GM23338 (cell line): ENCODE measurements at regions not wholly inside any gene's neighbourhood (a gene's known extent, or its start where the extent isn't known, plus 50 kb on each side); places are given as distances from the start of the nearest gene placed in this dataset.

Experiments used
- ATAC-seq: fragments of 200-7000 bp; cut with Tn5 transposase; 3 replicates; pipeline ENCODE4 v1.9.1; 2020
- DNase-seq: peaks from one replicate; pipeline ENCODE4 v3.0.0-alpha.2; 2015; ENCODE audit warnings: low spot score
- H2AFZ ChIP-seq: fragments of 200-600 bp; sonication (generic); 2 replicates; pipeline ENCODE4 v1.8.0; 2016; ENCODE audit warnings: antibody characterized with exemption, mild to moderate bottlenecking, moderate library complexity
- H3F3A ChIP-seq: fragments of 200-600 bp; sonication (generic); replicated peaks from 2 replicates; pipeline ENCODE4 v1.8.0; 2017; ENCODE audit warnings: antibody characterized with exemption, mixed run types, low read depth
- H3K27ac ChIP-seq: fragments of 200-600 bp; sonication (generic); 2 replicates; pipeline ENCODE4 v1.6.1; 2016; ENCODE audit warnings: low read depth
- H3K27me3 ChIP-seq: fragments of 200-600 bp; sonication (generic); 2 replicates; pipeline ENCODE4 v1.8.0; 2016; ENCODE audit warnings: mild to moderate bottlenecking, mixed run types, moderate library complexity; ENCODE audit not compliant: insufficient read depth
- H3K36me3 ChIP-seq: fragments of 200-600 bp; sonication (generic); 2 replicates; pipeline ENCODE4 v1.8.0; 2016; ENCODE audit warnings: mild to moderate bottlenecking; ENCODE audit not compliant: insufficient read depth
- H3K4me1 ChIP-seq: fragments of 200-600 bp; sonication (generic); 2 replicates; pipeline ENCODE4 v1.8.0; 2016; ENCODE audit warnings: mild to moderate bottlenecking, moderate library complexity; ENCODE audit not compliant: insufficient read depth
- H3K4me2 ChIP-seq: fragments of 200-600 bp; sonication (generic); 2 replicates; pipeline ENCODE4 v1.7.1; 2017; ENCODE audit warnings: mixed run types
- H3K4me3 ChIP-seq: fragments of 200-600 bp; sonication (generic); 2 replicates; pipeline ENCODE4 v1.6.1; 2016; ENCODE audit warnings: mixed run types
- H3K79me2 ChIP-seq: fragments of 200-600 bp; sonication (generic); replicated peaks from 2 replicates; pipeline ENCODE4 v1.8.0; 2017; ENCODE audit warnings: mild to moderate bottlenecking; ENCODE audit not compliant: insufficient read depth
- H3K9me2 ChIP-seq: fragments of 200-600 bp; sonication (generic); 2 replicates; pipeline ENCODE4 v1.8.0; 2017; ENCODE audit not compliant: insufficient read depth
- H4K20me1 ChIP-seq: fragments of 200-600 bp; sonication (generic); replicated peaks from 2 replicates; pipeline ENCODE4 v1.8.0; 2017; ENCODE audit warnings: mild to moderate bottlenecking; ENCODE audit not compliant: insufficient read depth
- H3K27ac Mint-ChIP-seq: 2 replicates; pipeline ENCODE4 v1.8.0; 2020; ENCODE audit warnings: inconsistent platforms, mild to moderate bottlenecking, moderate library complexity, mixed read lengths
- H3K27me3 Mint-ChIP-seq: 3 replicates; pipeline ENCODE4 v1.8.0; 2022; ENCODE audit warnings: low read depth, mild to moderate bottlenecking, moderate library complexity, mixed read lengths, inconsistent platforms; ENCODE audit not compliant: insufficient read depth, poor library complexity
- H3K36me3 Mint-ChIP-seq: 3 replicates; pipeline ENCODE4 v1.8.0; 2021; ENCODE audit warnings: low read depth, mild to moderate bottlenecking, inconsistent platforms, moderate library complexity, mixed read lengths
- H3K4me1 Mint-ChIP-seq: 3 replicates; pipeline ENCODE4 v1.8.0; 2020; ENCODE audit warnings: mild to moderate bottlenecking, inconsistent platforms, mixed read lengths
- H3K4me3 Mint-ChIP-seq: 3 replicates; pipeline ENCODE4 v1.8.0; 2021; ENCODE audit warnings: moderate library complexity, mild to moderate bottlenecking, inconsistent platforms, mixed read lengths
- H3K9me3 Mint-ChIP-seq: 3 replicates; pipeline ENCODE4 v1.8.0; 2020; ENCODE audit warnings: moderate library complexity, mild to moderate bottlenecking, inconsistent platforms, mixed read lengths
- CREB1 ChIP-seq: fragments of 250-450 bp; sonication (Bioruptor Pico); IDR thresholded peaks from 2 replicates; pipeline ENCODE4 v1.5.0; 2020; ENCODE audit warnings: low read depth, mild to moderate bottlenecking, moderate library complexity
- EZH2 ChIP-seq: fragments of 200-600 bp; sonication (generic); IDR thresholded peaks from one replicate; pipeline ENCODE4 v1.8.0; 2017; ENCODE audit warnings: antibody characterized with exemption, mild to moderate bottlenecking, low read depth; ENCODE audit not compliant: unreplicated experiment
- EZH2phosphoT487 ChIP-seq: fragments of 200-600 bp; sonication (generic); IDR thresholded peaks from one replicate; pipeline ENCODE4 v1.8.1; 2018; ENCODE audit warnings: antibody characterized with exemption; ENCODE audit not compliant: unreplicated experiment
- JUNB ChIP-seq: IDR thresholded peaks from one replicate; pipeline ENCODE4 v1.6.1; 2016; ENCODE audit warnings: antibody characterized with exemption; ENCODE audit not compliant: unreplicated experiment
- POLR2AphosphoS5 ChIP-seq: IDR thresholded peaks from 2 replicates; pipeline ENCODE4 v1.6.1; 2016; ENCODE audit warnings: antibody characterized with exemption, low read depth
- STAT1 ChIP-seq: IDR thresholded peaks from one replicate; pipeline ENCODE4 v1.6.1; 2016; ENCODE audit warnings: antibody characterized with exemption; ENCODE audit not compliant: unreplicated experiment
- ZNF114 ChIP-seq: fragments of 250-450 bp; sonication (Bioruptor Pico); IDR thresholded peaks from 2 replicates; pipeline ENCODE4 v1.5.0; 2020; ENCODE audit warnings: mild to moderate bottlenecking, moderate library complexity
- ZNF331 ChIP-seq: fragments of 250-450 bp; sonication (Bioruptor Pico); IDR thresholded peaks from 2 replicates; pipeline ENCODE4 v1.5.0; 2020; ENCODE audit warnings: low read depth, mild to moderate bottlenecking, moderate library complexity
- TF ChIP-seq, protein P1 (sequence below), 2 experiments: fragments of 200-600 bp in 1 of 2; sonication (generic) in 1 of 2; conservative IDR thresholded peaks; 2 replicates each; pipeline versions ENCODE4 v1.5.1 to v1.6.1; 2016 to 2017; ENCODE audit warnings: antibody characterized with exemption in 2 of 2, low read depth in 2 of 2, mild to moderate bottlenecking in 2 of 2, moderate library complexity in 1 of 2
- TF ChIP-seq, protein P2 (sequence below): IDR thresholded peaks from 2 replicates; pipeline ENCODE4 v1.6.1; 2016; ENCODE audit warnings: antibody characterized with exemption
- TF ChIP-seq, protein P3 (sequence below): IDR thresholded peaks from one replicate; pipeline ENCODE4 v1.6.1; 2018; ENCODE audit warnings: antibody characterized with exemption; ENCODE audit not compliant: unreplicated experiment

DNA sequence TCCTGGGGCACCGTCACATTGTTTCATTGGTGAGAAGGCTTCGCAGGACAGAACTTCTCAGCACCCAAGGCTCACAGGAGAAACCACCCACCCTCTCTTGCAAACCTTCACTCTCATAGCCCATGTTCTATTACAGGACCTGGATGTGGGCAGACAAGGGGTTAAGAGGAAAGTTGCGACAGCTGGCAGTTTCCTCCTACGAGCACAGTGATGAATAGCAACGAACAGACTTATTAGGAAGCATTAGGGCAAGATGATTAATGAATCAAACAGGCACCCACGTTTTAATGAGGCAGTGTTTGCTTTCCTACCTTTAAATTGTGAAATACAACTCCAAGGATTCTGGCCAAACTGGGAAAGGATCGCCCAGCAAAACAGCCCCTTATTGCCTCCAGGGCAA is 339.3 kb downstream of the DRD1 start (continued):
- TF ChIP-seq, protein P1, sequence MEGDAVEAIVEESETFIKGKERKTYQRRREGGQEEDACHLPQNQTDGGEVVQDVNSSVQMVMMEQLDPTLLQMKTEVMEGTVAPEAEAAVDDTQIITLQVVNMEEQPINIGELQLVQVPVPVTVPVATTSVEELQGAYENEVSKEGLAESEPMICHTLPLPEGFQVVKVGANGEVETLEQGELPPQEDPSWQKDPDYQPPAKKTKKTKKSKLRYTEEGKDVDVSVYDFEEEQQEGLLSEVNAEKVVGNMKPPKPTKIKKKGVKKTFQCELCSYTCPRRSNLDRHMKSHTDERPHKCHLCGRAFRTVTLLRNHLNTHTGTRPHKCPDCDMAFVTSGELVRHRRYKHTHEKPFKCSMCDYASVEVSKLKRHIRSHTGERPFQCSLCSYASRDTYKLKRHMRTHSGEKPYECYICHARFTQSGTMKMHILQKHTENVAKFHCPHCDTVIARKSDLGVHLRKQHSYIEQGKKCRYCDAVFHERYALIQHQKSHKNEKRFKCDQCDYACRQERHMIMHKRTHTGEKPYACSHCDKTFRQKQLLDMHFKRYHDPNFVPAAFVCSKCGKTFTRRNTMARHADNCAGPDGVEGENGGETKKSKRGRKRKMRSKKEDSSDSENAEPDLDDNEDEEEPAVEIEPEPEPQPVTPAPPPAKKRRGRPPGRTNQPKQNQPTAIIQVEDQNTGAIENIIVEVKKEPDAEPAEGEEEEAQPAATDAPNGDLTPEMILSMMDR (conservative IDR thresholded peaks at IDR 0.05; ENCODE audit: low read depth in 2 of 2): no peak
- TF ChIP-seq, protein P2, sequence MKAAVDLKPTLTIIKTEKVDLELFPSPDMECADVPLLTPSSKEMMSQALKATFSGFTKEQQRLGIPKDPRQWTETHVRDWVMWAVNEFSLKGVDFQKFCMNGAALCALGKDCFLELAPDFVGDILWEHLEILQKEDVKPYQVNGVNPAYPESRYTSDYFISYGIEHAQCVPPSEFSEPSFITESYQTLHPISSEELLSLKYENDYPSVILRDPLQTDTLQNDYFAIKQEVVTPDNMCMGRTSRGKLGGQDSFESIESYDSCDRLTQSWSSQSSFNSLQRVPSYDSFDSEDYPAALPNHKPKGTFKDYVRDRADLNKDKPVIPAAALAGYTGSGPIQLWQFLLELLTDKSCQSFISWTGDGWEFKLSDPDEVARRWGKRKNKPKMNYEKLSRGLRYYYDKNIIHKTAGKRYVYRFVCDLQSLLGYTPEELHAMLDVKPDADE: no peak
- TF ChIP-seq EZH2: no peak

DNA sequence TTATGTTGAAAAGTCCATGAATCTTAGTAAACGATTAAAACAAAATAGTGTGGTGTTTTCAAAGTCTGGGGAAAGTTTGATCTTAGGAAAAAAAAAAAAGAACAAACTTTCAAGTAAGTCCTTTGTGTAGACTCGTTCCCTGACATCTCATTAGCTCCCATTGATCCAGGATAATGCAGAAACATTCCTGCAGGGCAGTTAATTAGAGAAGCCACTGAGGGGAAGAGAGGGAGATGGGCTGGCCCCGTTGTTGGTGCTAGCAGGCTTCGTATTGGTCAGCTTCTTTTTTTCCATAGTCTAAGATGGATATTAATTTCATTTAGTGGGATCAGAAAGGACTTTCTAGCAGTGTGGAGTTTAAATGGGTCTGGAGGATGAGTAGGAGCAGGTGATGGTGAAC is 340.2 kb downstream of the DRD1 start:
- no peaks in the 10 kb centered on the region for H3F3A ChIP-seq
- no peaks in the 10 kb centered on the region for H3K27me3 Mint-ChIP-seq
- no peaks in the 10 kb centered on the region for H3K79me2 ChIP-seq
- H3K4me3 ChIP-seq: no peak overlapping the region
- no peaks in the 10 kb centered on the region for H4K20me1 ChIP-seq
- H3K27ac Mint-ChIP-seq: no peak overlapping the region
- peaks cover 4% of the 10 kb centered on the region; the same call in 2 of the 3 replicates for H3K9me3 Mint-ChIP-seq
- H2AFZ ChIP-seq: no peak overlapping the region
- H3K4me1 Mint-ChIP-seq: no peaks in the 10 kb centered on the region
- peaks cover 7% of the 10 kb centered on the region for H3K9me2 ChIP-seq
- no peaks in the 10 kb centered on the region for H3K36me3 Mint-ChIP-seq
- ATAC-seq: peak; percentile 28; the same call in 1 of the 3 replicates
- no peak overlapping the region for H3K4me2 ChIP-seq
- no peak overlapping the region for H3K27ac ChIP-seq
- no peaks in the 10 kb centered on the region for H3K27me3 ChIP-seq
- no peak overlapping the region for H3K4me3 Mint-ChIP-seq
- no peaks in the 10 kb centered on the region for H3K36me3 ChIP-seq
- H3K4me1 ChIP-seq: no peaks in the 10 kb centered on the region
- DNase-seq: no peak
- no peak for TF ChIP-seq EZH2
- TF ChIP-seq EZH2phosphoT487: no peak
- TF ChIP-seq ZNF114 (CRISPR knock-in tag): no peak
- TF ChIP-seq, protein P1 (conservative IDR thresholded peaks at IDR 0.05; ENCODE audit: low read depth in 2 of 2): no peak
- TF ChIP-seq ZNF331: no peak
- no peak for TF ChIP-seq STAT1
- no peak for TF ChIP-seq JUNB
- no peak for TF ChIP-seq CREB1 (CRISPR knock-in tag)
- TF ChIP-seq, protein P2: no peak
- TF ChIP-seq POLR2AphosphoS5: no peak
- TF ChIP-seq, protein P3, sequence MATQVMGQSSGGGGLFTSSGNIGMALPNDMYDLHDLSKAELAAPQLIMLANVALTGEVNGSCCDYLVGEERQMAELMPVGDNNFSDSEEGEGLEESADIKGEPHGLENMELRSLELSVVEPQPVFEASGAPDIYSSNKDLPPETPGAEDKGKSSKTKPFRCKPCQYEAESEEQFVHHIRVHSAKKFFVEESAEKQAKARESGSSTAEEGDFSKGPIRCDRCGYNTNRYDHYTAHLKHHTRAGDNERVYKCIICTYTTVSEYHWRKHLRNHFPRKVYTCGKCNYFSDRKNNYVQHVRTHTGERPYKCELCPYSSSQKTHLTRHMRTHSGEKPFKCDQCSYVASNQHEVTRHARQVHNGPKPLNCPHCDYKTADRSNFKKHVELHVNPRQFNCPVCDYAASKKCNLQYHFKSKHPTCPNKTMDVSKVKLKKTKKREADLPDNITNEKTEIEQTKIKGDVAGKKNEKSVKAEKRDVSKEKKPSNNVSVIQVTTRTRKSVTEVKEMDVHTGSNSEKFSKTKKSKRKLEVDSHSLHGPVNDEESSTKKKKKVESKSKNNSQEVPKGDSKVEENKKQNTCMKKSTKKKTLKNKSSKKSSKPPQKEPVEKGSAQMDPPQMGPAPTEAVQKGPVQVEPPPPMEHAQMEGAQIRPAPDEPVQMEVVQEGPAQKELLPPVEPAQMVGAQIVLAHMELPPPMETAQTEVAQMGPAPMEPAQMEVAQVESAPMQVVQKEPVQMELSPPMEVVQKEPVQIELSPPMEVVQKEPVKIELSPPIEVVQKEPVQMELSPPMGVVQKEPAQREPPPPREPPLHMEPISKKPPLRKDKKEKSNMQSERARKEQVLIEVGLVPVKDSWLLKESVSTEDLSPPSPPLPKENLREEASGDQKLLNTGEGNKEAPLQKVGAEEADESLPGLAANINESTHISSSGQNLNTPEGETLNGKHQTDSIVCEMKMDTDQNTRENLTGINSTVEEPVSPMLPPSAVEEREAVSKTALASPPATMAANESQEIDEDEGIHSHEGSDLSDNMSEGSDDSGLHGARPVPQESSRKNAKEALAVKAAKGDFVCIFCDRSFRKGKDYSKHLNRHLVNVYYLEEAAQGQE: no peak
